ENCODE measurements at regions not wholly inside any gene's neighbourhood (a gene's known extent, or its start where the extent isn't known, plus 50 kb on each side); places are given as distances from the start of the nearest gene placed in this dataset.

- TF ChIP-seq CTCF (IDR thresholded peaks at IDR 0.05; ENCODE audit: insufficient read depth, low read depth, low read length) (no peak), EZH2 (IDR thresholded peaks at IDR 0.05; ENCODE audit: insufficient read depth, low read length) (no peak)
Observed at GRCh38 chr1:239293350-239294110, 92.8 kb upstream of the CHRM3 start.

All from astrocyte (in vitro differentiated cells and primary cell).